HepG2 (cell line): ENCODE measurements at regions not wholly inside any gene's neighbourhood (a gene's known extent, or its start where the extent isn't known, plus 50 kb on each side); places are given as distances from the start of the nearest gene placed in this dataset.

Experiments used
- ATAC-seq: fragments of 200-7000 bp; cut with Tn5 transposase; 3 replicates; pipeline ENCODE4 v1.9.1; 2020; ENCODE audit warnings: mild to moderate bottlenecking, moderate library complexity
- BruUV-seq: library from RNA; stranded (reverse); fragments of 400-500 nt; replicated peaks from 2 replicates; lab custom pipeline; 2021; lab: Mats Ljungman, UMichigan
- CTCF ChIA-PET: fragments of 300-600 bp; formaldehyde crosslinking; extraction: SDS; loops from one replicate; lab custom pipeline; 2021; ENCODE audit warnings: low total read pairs, inconsistent platforms, low intra/inter-chr PET ratio; lab: Yijun Ruan, JAX
- POLR2A ChIA-PET: fragments of 350-600 bp; sonication (Branson Sonifier 250); formaldehyde crosslinking; loops from one replicate; lab custom pipeline; 2020; ENCODE audit warnings: antibody characterized with exemption, inconsistent platforms; lab: Yijun Ruan, JAX
- DNase-seq: peaks from one replicate; pipeline ENCODE4 v3.0.0-alpha.2; 2015; ENCODE audit warnings: low spot score
- FAIRE-seq: peaks from 3 replicates; lab custom pipeline; 2011; peaks lifted over from hg19 to GRCh38; lab: Jason Lieb, UNC
- H2AFZ ChIP-seq: one replicate; pipeline ENCODE4 v1.6.1; 2011; ENCODE audit warnings: low read length, inconsistent platforms
- H3K27ac ChIP-seq: fragments of 300-600 bp; 3 replicates; pipeline ENCODE4 v1.8.0; 2011; ENCODE audit warnings: mixed run types, mild to moderate bottlenecking, mixed read lengths, low read length, inconsistent platforms; ENCODE audit not compliant: insufficient read depth; ENCODE audit errors: extremely low read length
- H3K27me3 ChIP-seq, 2 experiments: fragments of 200-600 bp in 1 of 2; 2 replicates in 1 of 2; 3 replicates in 1 of 2; pipeline versions ENCODE4 v1.6.0 to v1.8.0; 2011; ENCODE audit warnings: low read length in 2 of 2, mild to moderate bottlenecking in 2 of 2, moderate library complexity in 2 of 2, inconsistent platforms in 1 of 2; ENCODE audit not compliant: insufficient read depth in 2 of 2, control insufficient read depth in 1 of 2
- H3K36me3 ChIP-seq, 2 experiments: fragments of 200-600 bp in 1 of 2; replicated peaks in 1 of 2; 2 replicates in 1 of 2; 3 replicates in 1 of 2; pipeline versions ENCODE4 v1.5.1 to v1.8.0; 2011; ENCODE audit warnings: low read length in 2 of 2, inconsistent platforms in 1 of 2; ENCODE audit not compliant: insufficient read depth in 2 of 2, control insufficient read depth in 1 of 2
- H3K4me1 ChIP-seq: 2 replicates; pipeline ENCODE4 v1.5.1; 2012; ENCODE audit warnings: low read length, inconsistent platforms; ENCODE audit not compliant: insufficient read depth
- H3K4me2 ChIP-seq: 2 replicates; pipeline ENCODE4 v1.6.0; 2011; ENCODE audit warnings: low read depth, low read length, inconsistent platforms
- H3K4me3 ChIP-seq, 3 experiments: fragments of 200-600 bp in 1 of 3; sonication (generic), shearing (Covaris generic) in 1 of 3; replicated peaks in 1 of 3; 2 replicates each; pipeline ENCODE4 v1.5.1; 2011 to 2016; ENCODE audit warnings: low read length in 3 of 3, inconsistent platforms in 2 of 3, low read depth in 2 of 3, mild to moderate bottlenecking in 2 of 3, control low read depth in 1 of 3, mixed read lengths in 1 of 3; ENCODE audit not compliant: insufficient read depth in 1 of 3
- H3K79me2 ChIP-seq: one replicate; pipeline ENCODE4 v1.6.1; 2011; ENCODE audit warnings: low read length, inconsistent platforms; ENCODE audit not compliant: insufficient read depth
- H3K9ac ChIP-seq: 2 replicates; pipeline ENCODE4 v1.6.0; 2011; ENCODE audit warnings: mild to moderate bottlenecking, low read depth, low read length, inconsistent platforms; ENCODE audit not compliant: insufficient read depth
- H3K9me3 ChIP-seq: 2 replicates; pipeline ENCODE4 v1.5.1; 2012; ENCODE audit warnings: mild to moderate bottlenecking, low read length
- H4K20me1 ChIP-seq: 2 replicates; pipeline ENCODE4 v1.6.0; 2011; ENCODE audit warnings: inconsistent platforms, mild to moderate bottlenecking, low read length, moderate library complexity; ENCODE audit not compliant: insufficient read depth
- KLF15 ChIP-seq: sonication (generic); formaldehyde crosslinking; IDR thresholded peaks from 2 replicates; pipeline ENCODE4 v1.8.1; 2023; ENCODE audit warnings: borderline replicate concordance, mild to moderate bottlenecking, inconsistent platforms, missing genetic modification reagents, mixed read lengths
- MAFF ChIP-seq: IDR thresholded peaks from 2 replicates; pipeline ENCODE4 v1.6.1; 2011; ENCODE audit warnings: low read depth, low read length, improper control_type of control experiment
- MAFK ChIP-seq, 2 experiments: IDR thresholded peaks in 1 of 2; conservative IDR thresholded peaks in 1 of 2; 2 replicates each; pipeline ENCODE4 v1.6.1; 2011; ENCODE audit warnings: improper control_type of control experiment in 2 of 2, low read length in 2 of 2
- NFIC ChIP-seq: IDR thresholded peaks from 2 replicates; pipeline ENCODE4 v1.6.1; 2012; ENCODE audit warnings: mild to moderate bottlenecking, low read length, inconsistent platforms
- NFKB2 ChIP-seq: sonication (generic); formaldehyde crosslinking; IDR thresholded peaks from 2 replicates; pipeline ENCODE4 v1.4.0; 2020; ENCODE audit warnings: missing genetic modification reagents, borderline replicate concordance
- SAP130 ChIP-seq: IDR thresholded peaks from 2 replicates; pipeline ENCODE4 v1.6.1; 2016; ENCODE audit warnings: low read depth
- SMAD1 ChIP-seq: sonication (generic); formaldehyde crosslinking; IDR thresholded peaks from 2 replicates; pipeline ENCODE4 v1.4.0; 2020; ENCODE audit warnings: missing genetic modification reagents, low read depth, mild to moderate bottlenecking, borderline replicate concordance
- ZNF3 ChIP-seq: IDR thresholded peaks from 2 replicates; pipeline ENCODE4 v1.7.0; 2017; ENCODE audit warnings: inconsistent platforms
- ZNF34 ChIP-seq: sonication (generic); formaldehyde crosslinking; IDR thresholded peaks from 2 replicates; pipeline ENCODE4 v1.4.0; 2020; ENCODE audit warnings: mild to moderate bottlenecking, missing genetic modification reagents, borderline replicate concordance
- WGBS: methylation state at CpG from one replicate; pipeline ENCODE4 v1.1.6; 2017; ENCODE audit warnings: low lambda C conversion rate; 5-methylcytosine and 5-hydroxymethylcytosine counted together
- in situ Hi-C: cut with HindIII; loops from 2 replicates; pipeline ENCODE4 v1.10.0; 2017; ENCODE audit warnings: low pct_unique_long_range_greater_than_20kb; ENCODE audit not compliant: extremely low pct_ligation_motif_present
- intact Hi-C: fragments of 100-400 bp; cut with micrococcal nuclease; formaldehyde crosslinking; loops from one replicate; pipeline ENCODE4 v1.10.0; 2022; ENCODE audit not compliant: unreplicated experiment
- TF ChIP-seq, protein P1 (sequence below): sonication (generic); formaldehyde crosslinking; IDR thresholded peaks from 2 replicates; pipeline ENCODE4 v1.4.0; 2020; ENCODE audit warnings: missing genetic modification reagents
- TF ChIP-seq, protein P2 (sequence below): sonication (generic); formaldehyde crosslinking; IDR thresholded peaks from 2 replicates; pipeline ENCODE4 v1.5.1; 2020; ENCODE audit warnings: missing genetic modification reagents, mild to moderate bottlenecking, borderline replicate concordance
- TF ChIP-seq, protein P3 (sequence below): sonication (generic); formaldehyde crosslinking; conservative IDR thresholded peaks from 2 replicates; pipeline ENCODE4 v1.8.0; 2022; ENCODE audit warnings: low read depth, missing genetic modification reagents
- TF ChIP-seq, protein P4 (sequence below), 2 experiments: fragments of 450-650 bp in 1 of 2; sonication (generic) in 1 of 2; formaldehyde crosslinking; IDR thresholded peaks; 2 replicates each; pipeline versions ENCODE4 v1.5.0 to v1.8.0; 2020 to 2022; ENCODE audit warnings: mild to moderate bottlenecking in 1 of 2, missing genetic modification reagents in 1 of 2

DNA sequence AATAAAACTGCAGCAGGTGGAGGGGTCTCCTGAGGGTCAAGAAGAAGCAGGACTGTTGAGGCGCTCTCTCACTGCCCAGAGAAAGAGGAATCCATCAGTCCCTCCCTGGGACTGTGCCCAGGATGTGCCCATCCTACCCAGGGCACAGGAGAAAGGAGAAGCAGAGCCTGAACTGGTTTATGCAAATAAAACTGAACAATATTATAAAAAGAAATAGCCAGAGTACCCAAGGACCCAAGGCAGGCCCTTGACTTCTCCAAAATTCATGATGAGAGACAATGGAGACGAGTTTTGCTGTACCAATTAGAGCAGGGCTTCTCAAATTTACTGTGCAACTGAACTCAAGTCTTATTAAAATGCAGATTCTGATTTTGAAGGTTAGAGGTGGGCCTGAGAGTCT, 211.0 kb downstream of the IGSF11 start:
- DNase-seq (no peak), ATAC-seq (no peak), FAIRE-seq (no peak)
- POLR2A ChIA-PET = no interaction called here
- CTCF ChIA-PET = no interaction called here
- Histone ChIP-seq H3K4me2 (no peak overlapping the region), H3K27me3 (no peaks in the 10 kb centered on the region), H3K4me1 (no peaks in the 10 kb centered on the region), H3K9me3 (no peaks in the 10 kb centered on the region), H4K20me1 (no peaks in the 10 kb centered on the region), H3K36me3 (no peaks in the 10 kb centered on the region), H3K4me3 (no peak overlapping the region), H3K79me2 (no peaks in the 10 kb centered on the region), H3K27ac (no peak overlapping the region), H3K9ac (no peak overlapping the region), H2AFZ (no peak overlapping the region)
- BruUV-seq = no TSS peak
- in situ Hi-C loops = no loop called here
- TF ChIP-seq NFIC (no peak), SAP130 (no peak), ZNF34 (CRISPR knock-in tag) (no peak), NFKB2 (CRISPR knock-in tag) (no peak), ZNF3 (CRISPR knock-in tag) (no peak)
- TF ChIP-seq, protein P1, sequence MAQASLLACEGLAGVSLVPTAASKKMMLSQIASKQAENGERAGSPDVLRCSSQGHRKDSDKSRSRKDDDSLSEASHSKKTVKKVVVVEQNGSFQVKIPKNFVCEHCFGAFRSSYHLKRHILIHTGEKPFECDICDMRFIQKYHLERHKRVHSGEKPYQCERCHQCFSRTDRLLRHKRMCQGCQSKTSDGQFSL (CRISPR knock-in tag) = no peak
- TF ChIP-seq, protein P2, sequence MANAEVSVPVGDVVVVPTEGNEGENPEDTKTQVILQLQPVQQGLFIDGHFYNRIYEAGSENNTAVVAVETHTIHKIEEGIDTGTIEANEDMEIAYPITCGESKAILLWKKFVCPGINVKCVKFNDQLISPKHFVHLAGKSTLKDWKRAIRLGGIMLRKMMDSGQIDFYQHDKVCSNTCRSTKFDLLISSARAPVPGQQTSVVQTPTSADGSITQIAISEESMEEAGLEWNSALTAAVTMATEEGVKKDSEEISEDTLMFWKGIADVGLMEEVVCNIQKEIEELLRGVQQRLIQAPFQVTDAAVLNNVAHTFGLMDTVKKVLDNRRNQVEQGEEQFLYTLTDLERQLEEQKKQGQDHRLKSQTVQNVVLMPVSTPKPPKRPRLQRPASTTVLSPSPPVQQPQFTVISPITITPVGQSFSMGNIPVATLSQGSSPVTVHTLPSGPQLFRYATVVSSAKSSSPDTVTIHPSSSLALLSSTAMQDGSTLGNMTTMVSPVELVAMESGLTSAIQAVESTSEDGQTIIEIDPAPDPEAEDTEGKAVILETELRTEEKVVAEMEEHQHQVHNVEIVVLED (CRISPR knock-in tag) = no peak
- 0% methylated on average over 2 of the region's 2 CpGs for WGBS
- intact Hi-C loops = no loop called here

DNA sequence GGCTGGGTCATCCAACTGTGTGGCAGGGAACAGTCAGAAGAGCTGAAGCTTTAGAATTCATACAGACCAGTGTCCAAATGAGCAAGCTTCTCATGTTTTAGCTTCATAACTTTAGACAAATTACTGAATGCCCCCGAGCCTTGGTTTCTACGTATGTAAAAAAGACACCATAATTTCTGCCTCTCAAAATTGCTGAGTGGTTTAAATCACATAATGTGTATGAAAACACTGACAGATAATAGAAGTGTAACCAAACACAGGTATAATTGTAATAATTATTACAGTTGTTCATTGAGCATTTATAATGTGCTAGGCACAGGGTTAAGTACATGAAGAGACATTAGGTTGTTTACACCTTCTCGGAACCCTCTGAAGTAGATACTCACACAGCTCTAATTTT, 207.2 kb downstream of the IGSF11 start:
- FAIRE-seq (no peak), DNase-seq (no peak)
- CTCF ChIA-PET = no interaction called here
- no TSS peak for BruUV-seq
- no peaks in the 10 kb centered on the region for H4K20me1 ChIP-seq
- H3K4me1 ChIP-seq = no peaks in the 10 kb centered on the region
- H3K9me3 ChIP-seq = no peaks in the 10 kb centered on the region
- in situ Hi-C loops = no loop called here
- H3K4me3 ChIP-seq = no peak overlapping the region
- 15% methylated on average over 3 of the region's 3 CpGs for WGBS
- POLR2A ChIA-PET = no interaction called here
- H3K9ac ChIP-seq = no peak overlapping the region
- TF ChIP-seq SMAD1 (no peak), MAFK (conservative IDR thresholded peaks at IDR 0.05 in 1 of 2, IDR thresholded peaks at IDR 0.05 in 1 of 2; ENCODE audit: low read length in 2 of 2) (peak; percentile 49 to 69; a peak in 3 of 4 replicates), KLF15 (no peak), MAFF (peak; percentile 51; the same call in 1 of the 2 replicates)
- TF ChIP-seq, protein P3, sequence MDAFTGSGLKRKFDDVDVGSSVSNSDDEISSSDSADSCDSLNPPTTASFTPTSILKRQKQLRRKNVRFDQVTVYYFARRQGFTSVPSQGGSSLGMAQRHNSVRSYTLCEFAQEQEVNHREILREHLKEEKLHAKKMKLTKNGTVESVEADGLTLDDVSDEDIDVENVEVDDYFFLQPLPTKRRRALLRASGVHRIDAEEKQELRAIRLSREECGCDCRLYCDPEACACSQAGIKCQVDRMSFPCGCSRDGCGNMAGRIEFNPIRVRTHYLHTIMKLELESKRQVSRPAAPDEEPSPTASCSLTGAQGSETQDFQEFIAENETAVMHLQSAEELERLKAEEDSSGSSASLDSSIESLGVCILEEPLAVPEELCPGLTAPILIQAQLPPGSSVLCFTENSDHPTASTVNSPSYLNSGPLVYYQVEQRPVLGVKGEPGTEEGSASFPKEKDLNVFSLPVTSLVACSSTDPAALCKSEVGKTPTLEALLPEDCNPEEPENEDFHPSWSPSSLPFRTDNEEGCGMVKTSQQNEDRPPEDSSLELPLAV (CRISPR knock-in tag) = no peak
- TF ChIP-seq, protein P4, sequence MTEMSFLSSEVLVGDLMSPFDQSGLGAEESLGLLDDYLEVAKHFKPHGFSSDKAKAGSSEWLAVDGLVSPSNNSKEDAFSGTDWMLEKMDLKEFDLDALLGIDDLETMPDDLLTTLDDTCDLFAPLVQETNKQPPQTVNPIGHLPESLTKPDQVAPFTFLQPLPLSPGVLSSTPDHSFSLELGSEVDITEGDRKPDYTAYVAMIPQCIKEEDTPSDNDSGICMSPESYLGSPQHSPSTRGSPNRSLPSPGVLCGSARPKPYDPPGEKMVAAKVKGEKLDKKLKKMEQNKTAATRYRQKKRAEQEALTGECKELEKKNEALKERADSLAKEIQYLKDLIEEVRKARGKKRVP (CRISPR knock-in tag; IDR thresholded peaks at IDR 0.05) = no peak
- TF ChIP-seq, all 625 proteins: peak for 2
- no peak overlapping the region for H3K27ac ChIP-seq
- no peaks in the 10 kb centered on the region for H3K27me3 ChIP-seq
- H3K36me3 ChIP-seq = no peaks in the 10 kb centered on the region
- no peak overlapping the region for H3K4me2 ChIP-seq
- ATAC-seq = no peak
- no peak overlapping the region for H2AFZ ChIP-seq
- H3K79me2 ChIP-seq = no peaks in the 10 kb centered on the region
- intact Hi-C loops = no loop called here
